Brain microvascular endothelial cell (primary cell): ENCODE measurements at regions not wholly inside any gene's neighbourhood (a gene's known extent, or its start where the extent isn't known, plus 50 kb on each side); places are given as distances from the start of the nearest gene placed in this dataset.

Source experiments
- DNase-seq: peaks from one replicate; pipeline ENCODE4 v3.0.0-alpha.2; 2020
- H3K27ac ChIP-seq: fragments of 250-450 bp; sonication (Bioruptor Pico); 2 replicates; pipeline ENCODE4 v1.5.1; 2020; ENCODE audit warnings: mild to moderate bottlenecking, moderate library complexity
- H3K27me3 ChIP-seq: fragments of 250-450 bp; sonication (Bioruptor Pico); replicated peaks from 2 replicates; pipeline ENCODE4 v1.5.1; 2020; ENCODE audit warnings: mild to moderate bottlenecking
- H3K36me3 ChIP-seq: fragments of 250-450 bp; sonication (Bioruptor Pico); replicated peaks from 2 replicates; pipeline ENCODE4 v1.5.1; 2020; ENCODE audit warnings: mild to moderate bottlenecking
- H3K4me3 ChIP-seq: 2 replicates; pipeline ENCODE4 v1.5.1; 2011; ENCODE audit warnings: low read depth, mild to moderate bottlenecking, control low read depth, low read length, moderate library complexity
- CTCF ChIP-seq: IDR thresholded peaks from 2 replicates; pipeline ENCODE4 v1.5.1; 2011; ENCODE audit warnings: low read depth, mild to moderate bottlenecking, moderate library complexity, low read length, control low read depth, inconsistent platforms; ENCODE audit errors: missing control alignments
- in situ Hi-C: cut with HindIII; loops from 2 replicates; pipeline ENCODE4 v1.10.0; 2017; ENCODE audit warnings: low sequenced_read_pairs, low pct_ligation_motif_present

GRCh38 chr16:13811834-13812233 lies 108.1 kb upstream of the ERCC4 start:
- no peaks in the 10 kb centered on the region for H3K36me3 ChIP-seq
- no peaks in the 10 kb centered on the region for H3K27me3 ChIP-seq
- no peak for DNase-seq
- TF ChIP-seq CTCF = no peak
- no peak overlapping the region for H3K4me3 ChIP-seq
- in situ Hi-C loops = no loop called here
- no peak overlapping the region for H3K27ac ChIP-seq

DNA sequence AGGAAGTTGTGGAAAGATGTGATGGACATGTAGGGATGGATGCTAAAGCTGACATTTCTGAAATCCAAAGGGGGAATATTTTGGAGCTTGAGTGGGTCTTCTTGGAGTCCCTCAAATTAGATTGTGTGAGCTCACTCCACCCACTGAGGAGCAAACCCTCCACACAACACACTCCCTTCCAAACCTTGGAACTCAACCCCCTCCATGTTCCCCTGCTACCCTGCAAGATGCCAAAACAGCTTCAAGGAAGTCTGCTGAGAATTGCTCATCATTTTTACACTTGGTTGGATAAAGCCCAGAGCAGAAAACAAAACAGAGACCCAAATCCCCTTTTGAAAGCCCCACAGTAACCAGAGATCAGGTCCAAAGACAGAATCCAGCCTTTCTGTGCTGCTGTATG lies 103.3 kb upstream of the ERCC4 start:
- in situ Hi-C loops = no loop called here
- TF ChIP-seq CTCF = no peak

DNA sequence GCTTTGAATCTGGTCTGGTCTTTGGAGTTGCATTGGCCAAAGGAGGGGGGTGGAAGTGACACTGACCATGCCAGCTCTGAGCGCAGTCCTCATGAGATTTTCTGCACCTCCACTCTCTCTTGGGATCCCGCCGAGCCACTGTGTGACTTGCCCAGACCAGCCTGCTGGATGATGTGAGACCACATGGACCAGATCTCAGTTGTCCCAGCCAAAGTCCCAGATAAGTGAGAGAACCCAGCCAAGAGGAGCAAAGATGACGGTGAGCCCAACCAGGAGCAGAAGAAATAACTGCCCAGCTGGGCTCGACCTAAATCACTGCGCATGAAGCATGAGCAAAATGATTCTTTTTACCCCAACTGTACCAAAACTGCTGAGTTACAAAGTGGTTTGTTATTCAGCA lies 96.5 kb upstream of the ERCC4 start:
- in situ Hi-C loops = no loop called here
- TF ChIP-seq CTCF = no peak

More for the DNA sequence above, 103.3 kb upstream of the ERCC4 start:
- no peaks in the 10 kb centered on the region for H3K36me3 ChIP-seq
- no peaks in the 10 kb centered on the region for H3K27me3 ChIP-seq
- H3K4me3 ChIP-seq = no peak overlapping the region
- no peak overlapping the region for H3K27ac ChIP-seq
- no peak for DNase-seq

GRCh38 chr16:13829697-13830299 lies 90.2 kb upstream of the ERCC4 start:
- no peaks in the 10 kb centered on the region for H3K36me3 ChIP-seq
- no peak overlapping the region for H3K27ac ChIP-seq
- no peaks in the 10 kb centered on the region for H3K27me3 ChIP-seq
- no peak for TF ChIP-seq CTCF
- DNase-seq = no peak
- no peak overlapping the region for H3K4me3 ChIP-seq
- in situ Hi-C loops = no loop called here

More for the DNA sequence above, 96.5 kb upstream of the ERCC4 start:
- no peak for DNase-seq
- Histone ChIP-seq H3K27ac (no peak overlapping the region), H3K4me3 (no peak overlapping the region), H3K27me3 (no peaks in the 10 kb centered on the region), H3K36me3 (no peaks in the 10 kb centered on the region)

GRCh38 chr16:13833515-13833914 lies 86.4 kb upstream of the ERCC4 start:
- no peaks in the 10 kb centered on the region for H3K36me3 ChIP-seq
- DNase-seq = no peak
- no peaks in the 10 kb centered on the region for H3K27me3 ChIP-seq
- H3K4me3 ChIP-seq = no peak overlapping the region
- TF ChIP-seq CTCF = no peak
- in situ Hi-C loops = no loop called here
- no peak overlapping the region for H3K27ac ChIP-seq

DNA sequence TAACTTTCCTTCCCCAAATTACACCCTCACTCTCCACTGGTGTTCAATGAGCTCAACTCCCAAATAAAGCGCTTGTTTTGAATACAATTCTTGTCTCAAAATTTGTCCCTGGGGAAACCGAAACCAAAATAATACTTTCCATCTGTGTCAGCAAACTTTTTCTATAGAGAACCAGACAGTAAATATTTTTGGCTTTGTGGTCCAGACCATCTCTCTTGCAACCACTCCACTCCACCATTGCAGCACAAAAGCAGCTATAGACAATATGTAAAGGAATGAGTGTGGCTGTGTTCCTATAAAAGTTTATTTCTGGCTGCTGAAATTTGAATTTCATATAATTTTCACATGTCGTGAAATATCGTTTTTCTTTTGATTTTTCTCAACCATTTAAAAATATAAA lies 84.6 kb upstream of the ERCC4 start:
- in situ Hi-C loops = no loop called here
- H3K36me3 ChIP-seq = no peaks in the 10 kb centered on the region
- TF ChIP-seq CTCF = no peak

More for the DNA sequence above, 84.6 kb upstream of the ERCC4 start:
- H3K27me3 ChIP-seq = no peaks in the 10 kb centered on the region
- no peak for DNase-seq
- H3K4me3 ChIP-seq = no peak overlapping the region
- no peak overlapping the region for H3K27ac ChIP-seq
